ENCODE measurements at regions not wholly inside any gene's neighbourhood (a gene's known extent, or its start where the extent isn't known, plus 50 kb on each side); places are given as distances from the start of the nearest gene placed in this dataset.

DNA sequence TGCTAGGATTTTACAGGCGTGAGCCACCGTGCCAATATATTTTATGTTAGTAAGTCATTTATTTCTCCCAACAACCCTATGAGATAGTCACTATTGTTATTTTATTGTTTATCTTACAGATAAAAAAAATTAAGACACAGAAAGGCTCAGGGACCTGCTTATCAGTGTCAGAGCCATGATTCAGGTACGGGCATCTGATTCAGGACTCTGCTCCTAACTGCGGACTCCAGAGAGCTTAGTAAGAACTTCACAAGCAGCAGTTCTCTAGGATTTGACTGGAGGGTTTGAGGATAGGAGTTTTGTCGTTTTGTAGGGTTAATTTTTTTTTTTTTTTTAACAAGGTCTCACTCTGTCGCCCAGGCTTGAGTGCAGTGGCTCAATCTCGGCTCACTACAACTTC is 174.2 kb downstream of the BCL11A start:
- no peak for TF ChIP-seq EZH2 (optimal IDR thresholded peaks at IDR 0.05; ENCODE audit: low read depth, low read length)
- TF ChIP-seq, protein P1, sequence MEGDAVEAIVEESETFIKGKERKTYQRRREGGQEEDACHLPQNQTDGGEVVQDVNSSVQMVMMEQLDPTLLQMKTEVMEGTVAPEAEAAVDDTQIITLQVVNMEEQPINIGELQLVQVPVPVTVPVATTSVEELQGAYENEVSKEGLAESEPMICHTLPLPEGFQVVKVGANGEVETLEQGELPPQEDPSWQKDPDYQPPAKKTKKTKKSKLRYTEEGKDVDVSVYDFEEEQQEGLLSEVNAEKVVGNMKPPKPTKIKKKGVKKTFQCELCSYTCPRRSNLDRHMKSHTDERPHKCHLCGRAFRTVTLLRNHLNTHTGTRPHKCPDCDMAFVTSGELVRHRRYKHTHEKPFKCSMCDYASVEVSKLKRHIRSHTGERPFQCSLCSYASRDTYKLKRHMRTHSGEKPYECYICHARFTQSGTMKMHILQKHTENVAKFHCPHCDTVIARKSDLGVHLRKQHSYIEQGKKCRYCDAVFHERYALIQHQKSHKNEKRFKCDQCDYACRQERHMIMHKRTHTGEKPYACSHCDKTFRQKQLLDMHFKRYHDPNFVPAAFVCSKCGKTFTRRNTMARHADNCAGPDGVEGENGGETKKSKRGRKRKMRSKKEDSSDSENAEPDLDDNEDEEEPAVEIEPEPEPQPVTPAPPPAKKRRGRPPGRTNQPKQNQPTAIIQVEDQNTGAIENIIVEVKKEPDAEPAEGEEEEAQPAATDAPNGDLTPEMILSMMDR (IDR thresholded peaks at IDR 0.05; ENCODE audit: low read length), result no peak

All from MM.1S (cell line).